GM19463 (cell line): ENCODE measurements at regions not wholly inside any gene's neighbourhood (a gene's known extent, or its start where the extent isn't known, plus 50 kb on each side); places are given as distances from the start of the nearest gene placed in this dataset.

Experiments
- ATAC-seq: cut with Tn5 transposase; IDR thresholded peaks from one replicate; pipeline ENCODE4 v1.9.1; 2021; ENCODE audit warnings: mild to moderate bottlenecking, moderate library complexity; ENCODE audit not compliant: unreplicated experiment

DNA sequence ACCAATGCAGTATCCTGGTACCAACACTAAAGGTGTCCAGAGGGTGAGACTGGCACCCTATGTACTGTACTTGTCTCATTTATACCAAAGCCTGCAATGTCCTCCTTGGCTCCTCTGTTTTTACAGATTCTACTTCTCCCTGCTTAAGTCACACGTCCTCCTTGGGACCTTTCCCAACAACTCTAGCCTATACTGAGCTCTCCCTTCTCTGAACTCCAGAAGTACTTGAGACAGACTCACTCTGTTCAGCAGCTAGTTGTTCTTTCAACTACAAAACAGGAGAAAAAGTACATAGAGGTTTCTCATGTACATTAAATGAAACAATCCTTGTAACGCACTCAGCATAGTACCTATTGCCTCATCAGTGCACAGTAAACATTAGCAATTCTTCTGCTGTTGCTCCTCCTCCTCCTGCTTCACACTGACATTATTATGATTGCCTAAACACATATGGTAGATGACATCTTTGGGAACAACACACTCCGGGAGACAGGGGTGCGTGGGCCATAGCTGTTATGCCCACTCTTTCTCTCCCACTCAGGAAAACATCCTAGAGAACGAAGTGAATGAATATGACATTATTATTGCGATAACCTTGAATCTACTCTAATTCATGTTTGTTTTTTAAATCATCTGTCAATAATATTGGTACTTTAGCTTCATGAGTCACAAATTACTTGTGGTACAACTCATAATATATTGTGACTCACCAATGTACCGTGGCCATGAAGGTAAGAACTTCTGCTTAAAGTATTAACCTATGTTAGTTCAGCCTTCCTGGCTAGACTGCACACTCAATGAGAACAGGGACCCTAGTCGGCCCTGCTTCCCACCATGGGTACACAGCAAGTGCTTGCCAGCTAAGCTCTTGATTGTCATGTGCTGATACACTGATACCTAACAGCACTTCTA, 180.3 kb upstream of the ADRA1B start:
- no peak for ATAC-seq

DNA sequence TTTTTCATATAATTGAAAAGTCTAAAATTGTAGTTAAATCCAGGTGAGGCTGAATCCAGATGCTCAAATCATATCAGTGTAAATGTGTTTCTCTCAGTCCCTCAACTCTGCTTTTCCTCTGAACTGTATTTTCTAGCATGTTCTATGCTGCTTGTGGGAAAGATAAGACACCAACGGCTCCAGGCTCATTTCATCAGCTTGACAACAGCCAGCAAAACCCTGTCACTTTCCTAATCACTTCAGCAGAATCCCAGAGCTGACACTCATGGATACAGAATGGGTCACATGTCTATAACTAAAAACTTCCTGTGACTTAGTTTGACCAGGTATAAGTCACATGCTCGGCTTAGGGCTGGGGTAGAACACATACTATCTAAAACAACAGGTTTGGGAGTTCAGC, 179.4 kb upstream of the ADRA1B start:
- ATAC-seq = no peak

DNA sequence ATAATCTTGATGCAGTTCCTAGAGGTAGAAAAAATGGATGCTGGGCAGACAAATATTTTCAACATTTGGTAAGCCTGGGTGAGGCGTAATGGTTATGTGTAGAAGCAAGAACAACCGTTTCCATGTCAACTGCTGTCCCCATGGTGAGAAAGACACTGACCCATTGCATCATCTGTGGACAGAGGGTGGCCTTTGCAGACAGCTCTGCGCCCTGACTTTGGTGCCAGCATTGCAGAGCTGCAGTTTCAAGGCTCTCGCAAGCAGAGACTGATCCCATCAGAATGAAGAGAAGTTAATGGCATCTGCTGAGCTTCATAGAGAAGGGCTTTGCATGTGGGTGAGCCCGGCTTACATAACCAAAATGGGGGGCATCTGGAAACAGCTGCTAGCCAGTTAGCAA, 179.0 kb upstream of the ADRA1B start:
- no peak for ATAC-seq

DNA sequence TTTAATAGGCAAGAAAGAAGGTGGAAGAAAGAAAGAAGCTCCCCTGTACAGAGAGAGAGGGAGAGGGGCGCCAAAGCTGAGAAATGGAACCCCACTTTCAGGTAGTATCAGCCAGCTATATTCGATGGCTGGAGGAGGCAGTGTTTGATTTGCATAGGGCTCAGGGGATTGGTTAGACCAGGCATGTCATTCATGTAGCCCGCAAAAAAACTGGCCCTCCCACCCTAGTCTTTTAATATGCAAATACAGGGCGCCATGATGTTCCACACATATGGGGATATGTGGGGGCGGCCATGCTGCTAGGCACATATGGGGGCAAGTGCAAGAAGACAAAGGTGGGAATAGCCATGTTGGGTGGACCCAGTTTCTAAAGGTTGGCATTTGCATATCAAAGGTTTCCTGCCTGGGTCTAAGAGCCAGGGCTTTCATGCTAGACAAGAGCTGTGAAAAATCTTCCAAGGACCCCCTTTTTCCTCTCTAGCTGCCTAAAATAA, 174.4 kb upstream of the ADRA1B start:
- ATAC-seq = no peak

DNA sequence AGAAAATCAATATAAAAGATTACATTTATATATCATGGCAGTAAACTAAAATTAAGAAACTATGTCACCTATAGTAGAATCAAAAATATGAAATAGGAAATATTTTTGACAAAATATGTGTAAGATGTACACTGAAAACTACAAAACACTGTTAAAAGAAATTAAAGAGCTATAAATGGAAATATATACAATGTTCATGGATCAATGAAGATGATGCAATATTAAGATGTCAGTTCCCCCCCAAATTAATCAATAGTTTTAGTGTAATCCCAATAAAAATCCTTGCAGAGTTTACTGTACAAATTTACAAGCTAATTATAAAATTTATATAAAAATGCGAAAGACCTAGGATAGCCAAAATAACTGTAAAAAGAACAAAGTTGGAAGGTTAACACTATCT, 173.0 kb upstream of the ADRA1B start:
- no peak for ATAC-seq

DNA sequence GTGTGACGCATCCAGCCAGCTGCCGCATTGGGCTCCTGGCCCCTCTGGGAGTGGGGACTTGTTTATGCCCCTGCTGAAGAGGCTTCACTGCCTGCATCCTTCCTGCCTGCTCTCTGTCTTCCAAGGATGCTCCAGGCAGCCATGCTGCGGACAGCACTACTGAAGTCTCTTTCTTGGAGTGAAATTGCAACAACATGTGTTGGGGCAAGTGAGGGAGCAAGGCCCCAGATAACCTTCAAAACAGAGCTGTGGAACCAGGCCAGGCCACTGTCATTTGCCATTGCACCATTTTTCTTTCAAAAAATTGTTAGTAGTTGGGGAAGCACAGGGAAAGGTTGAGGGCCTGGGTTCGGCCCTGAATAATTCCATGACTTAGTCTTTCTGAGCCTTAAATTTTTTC, 169.6 kb upstream of the ADRA1B start:
- no peak for ATAC-seq

DNA sequence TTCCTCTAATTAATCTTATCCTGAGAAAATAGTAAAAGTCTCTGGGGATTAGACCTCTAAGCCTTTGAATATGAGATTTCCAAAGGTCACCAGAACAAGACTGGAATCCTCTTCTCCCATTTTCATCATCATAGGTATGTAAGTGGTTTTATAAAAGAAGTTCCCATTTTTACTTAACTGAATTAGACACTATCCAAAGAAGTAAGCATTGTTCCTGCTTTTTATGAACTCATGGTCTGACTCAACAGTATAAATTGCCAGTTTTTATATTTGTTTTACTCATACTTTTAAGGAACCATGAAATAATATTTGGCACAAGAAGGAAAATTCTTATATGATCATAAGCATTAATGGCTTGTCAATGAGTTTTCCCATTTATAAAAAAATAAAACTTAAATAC, 167.1 kb upstream of the ADRA1B start:
- ATAC-seq = no peak

DNA sequence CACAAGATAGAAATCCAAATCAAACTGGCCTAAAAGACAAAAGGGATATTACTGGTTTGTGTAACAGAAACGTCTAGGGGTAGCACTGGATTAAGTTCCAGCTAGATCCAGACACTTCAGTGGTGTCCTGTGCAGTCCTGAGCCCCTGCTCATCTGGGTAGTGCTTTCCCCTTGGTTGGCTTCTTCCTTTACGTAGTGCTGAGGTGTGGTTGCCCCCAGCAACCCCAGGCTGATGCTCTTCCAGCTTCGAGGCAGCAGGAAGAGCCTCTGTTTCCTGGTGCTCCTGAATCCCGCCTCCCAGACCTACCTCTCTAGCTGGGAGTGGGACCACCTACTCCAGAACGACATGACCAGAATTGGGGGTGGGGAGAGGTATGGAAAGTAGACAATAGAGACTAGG, 166.1 kb upstream of the ADRA1B start:
- ATAC-seq = no peak

DNA sequence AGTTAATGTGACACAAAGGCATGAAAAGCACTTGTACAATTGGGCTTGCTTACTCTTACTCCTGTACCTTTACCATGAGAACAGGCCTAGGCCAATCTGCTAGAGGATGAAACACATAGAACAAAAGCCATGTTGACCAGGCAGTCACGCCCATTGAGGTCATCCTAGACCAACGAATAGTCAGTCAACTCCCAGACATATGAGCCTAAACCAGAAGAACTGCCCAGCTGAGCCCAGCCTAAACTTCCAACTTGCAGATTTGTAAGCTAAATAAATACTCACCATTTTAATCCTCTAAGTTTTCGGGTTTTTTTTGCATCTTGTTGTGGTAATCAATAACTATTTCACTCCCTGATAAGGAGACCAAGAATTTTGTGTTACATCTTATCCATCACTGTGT, 164.8 kb upstream of the ADRA1B start:
- no peak for ATAC-seq

DNA sequence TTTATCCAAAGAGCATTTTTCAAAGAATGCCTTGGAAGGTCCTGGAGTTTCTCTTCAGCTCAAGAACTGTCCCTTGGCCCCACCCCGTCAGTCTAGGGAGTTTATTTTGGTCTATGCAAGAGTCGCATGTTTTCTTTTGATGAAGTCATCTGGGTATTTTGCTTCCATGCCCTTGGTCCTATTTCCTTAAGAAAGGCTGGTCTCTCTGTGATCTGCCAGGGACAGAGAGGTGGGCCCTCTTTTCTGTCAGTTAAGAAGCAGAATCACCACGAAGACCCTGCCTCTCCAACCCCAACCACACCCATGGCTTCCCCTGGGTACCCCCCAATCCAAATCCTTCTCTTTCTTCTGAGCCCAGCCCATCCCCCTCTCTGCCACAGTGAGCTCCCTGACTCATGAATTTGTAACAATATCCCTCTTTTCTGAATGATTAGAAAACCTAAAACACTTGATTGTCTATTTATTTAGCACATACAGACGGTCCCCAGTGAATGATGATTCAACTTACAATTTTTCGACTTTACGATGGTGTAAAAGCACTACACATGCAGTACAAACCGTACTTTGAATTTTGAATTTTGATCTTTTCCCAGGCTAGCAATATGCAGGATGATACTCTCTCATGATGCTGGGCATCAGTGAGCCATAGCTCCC, 163.5 kb upstream of the ADRA1B start:
- ATAC-seq = no peak

DNA sequence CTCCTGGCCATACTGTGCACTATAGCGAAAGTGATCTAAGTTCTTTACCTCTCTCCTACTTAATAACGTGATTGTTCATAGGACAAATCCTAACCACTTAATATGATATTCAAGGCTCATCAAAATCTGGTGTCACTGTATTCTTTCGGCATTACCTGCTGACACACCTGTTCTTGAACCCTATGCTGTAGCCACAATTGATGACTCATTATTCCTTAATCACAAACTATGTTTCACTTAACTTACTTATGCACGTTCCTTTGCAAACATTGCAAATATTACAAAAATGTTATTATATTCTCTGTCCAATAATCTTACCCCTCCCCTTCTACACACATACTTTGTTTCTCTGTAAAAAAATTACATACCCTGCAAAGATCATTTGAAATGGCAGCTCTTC, 158.1 kb upstream of the ADRA1B start:
- no peak for ATAC-seq

DNA sequence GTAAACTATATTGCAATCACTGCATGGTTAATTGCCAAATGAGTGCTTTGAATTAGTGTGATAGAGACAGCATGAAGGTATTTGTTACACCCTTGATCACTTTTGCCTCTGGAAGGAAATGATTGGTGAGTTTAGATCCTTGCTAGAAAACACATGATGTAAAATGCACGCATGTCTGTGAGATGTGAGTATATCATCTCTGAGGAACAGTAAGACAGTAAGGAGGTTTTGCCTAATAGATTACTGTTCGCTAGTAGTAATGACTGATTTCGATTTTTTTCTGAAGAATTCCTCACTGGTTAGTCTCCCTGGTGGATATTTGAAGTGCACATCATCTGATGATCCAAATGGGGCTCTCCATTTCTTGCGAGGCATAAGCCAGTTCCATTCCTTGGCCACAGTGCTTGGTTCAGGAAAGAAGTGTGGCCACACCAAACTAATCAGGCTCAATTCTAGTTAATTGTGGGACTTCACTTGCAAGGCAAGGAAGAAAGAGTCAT, 156.4 kb upstream of the ADRA1B start:
- no peak for ATAC-seq

DNA sequence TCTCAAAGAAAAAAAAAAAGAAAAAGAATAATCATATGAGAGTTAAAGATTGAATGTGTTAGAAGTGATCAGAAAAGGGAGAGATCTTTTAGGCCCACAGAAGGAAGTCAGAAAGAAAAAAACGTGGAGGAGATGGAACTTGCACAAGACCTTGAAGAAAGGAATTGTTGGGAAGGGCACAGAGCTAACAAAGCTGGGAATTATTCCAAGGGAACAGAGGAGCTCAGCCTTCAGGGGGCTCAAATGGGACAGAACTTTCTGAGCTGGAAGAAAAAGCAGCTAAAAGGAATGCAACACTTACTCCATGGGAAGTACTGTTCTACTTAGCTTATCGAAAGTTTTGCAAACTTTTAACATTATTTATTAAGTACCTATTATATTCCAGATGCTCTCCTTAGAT, 153.4 kb upstream of the ADRA1B start:
- ATAC-seq = no peak

DNA sequence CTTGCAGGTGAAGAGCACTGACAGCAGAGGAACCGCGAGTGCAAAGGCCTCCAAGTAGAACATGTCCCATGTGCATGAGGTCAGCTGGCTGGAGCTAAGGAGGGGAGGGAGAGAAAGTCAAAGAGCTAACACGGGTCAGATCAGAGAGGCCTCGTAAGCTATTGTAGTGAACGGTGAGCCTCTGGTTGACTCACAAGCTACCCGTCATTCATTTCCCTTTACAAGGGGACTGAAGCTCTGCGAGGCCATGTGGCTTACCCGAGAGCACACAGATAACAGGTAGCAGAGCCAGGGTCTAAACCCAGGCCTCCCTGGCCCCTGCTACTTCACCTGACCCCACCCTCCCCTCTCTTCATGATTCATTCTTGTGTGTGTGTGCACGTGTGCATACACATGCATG, 152.7 kb upstream of the ADRA1B start:
- ATAC-seq = no peak

DNA sequence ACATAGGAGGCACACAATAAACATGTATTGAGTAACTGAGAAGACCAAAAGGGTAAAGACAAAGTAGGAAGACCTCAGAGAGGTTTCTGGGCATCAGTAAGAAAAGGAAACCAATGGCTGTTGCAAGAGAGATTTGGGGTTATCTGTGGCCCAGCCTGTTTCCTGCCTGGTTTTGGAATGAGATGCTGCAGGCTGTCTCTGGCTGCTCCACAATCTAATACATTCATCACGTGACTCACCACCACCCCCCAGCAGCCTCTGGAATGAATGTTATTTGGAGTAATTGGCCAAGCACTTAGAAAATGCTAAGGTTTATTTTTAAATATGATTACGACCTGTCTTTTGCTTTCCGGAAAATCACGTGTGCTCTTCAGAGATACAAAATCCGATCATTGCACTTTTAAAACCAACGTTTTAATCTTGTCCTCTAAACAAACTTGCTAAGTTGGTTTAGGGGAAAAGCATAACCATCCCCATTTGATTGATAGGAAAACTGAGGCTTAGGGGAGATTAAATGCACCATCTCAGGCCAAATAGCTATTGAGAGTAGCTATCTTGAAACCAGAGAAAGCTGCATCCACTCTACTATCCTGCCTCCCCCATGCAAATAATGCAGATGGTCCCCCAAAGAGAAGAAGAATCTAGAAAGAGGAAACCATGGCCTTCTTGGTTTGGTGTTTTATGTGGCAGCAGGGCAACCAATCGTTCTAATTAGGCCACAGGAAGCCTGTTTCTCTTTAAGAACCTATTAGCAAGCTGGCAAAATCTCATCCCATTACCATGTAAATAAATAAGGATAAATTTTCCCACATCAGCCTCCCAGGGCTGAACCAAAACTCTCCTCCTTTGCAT, 151.8 kb upstream of the ADRA1B start:
- ATAC-seq = no peak

DNA sequence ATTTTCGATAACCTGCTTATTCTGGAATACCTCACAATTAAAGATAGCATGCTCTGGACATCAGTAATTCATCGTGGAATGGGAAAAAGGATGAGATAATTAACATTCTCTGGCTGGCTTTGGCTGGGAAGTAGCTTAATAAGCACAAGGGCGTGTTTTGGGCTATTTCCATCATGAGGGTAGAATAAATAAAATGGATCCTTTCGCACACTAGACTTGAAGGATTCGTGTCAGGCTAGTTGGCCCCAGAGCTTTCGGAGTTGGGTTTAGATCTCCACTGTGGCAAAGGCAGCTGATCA, 151.2 kb upstream of the ADRA1B start:
- ATAC-seq = no peak

DNA sequence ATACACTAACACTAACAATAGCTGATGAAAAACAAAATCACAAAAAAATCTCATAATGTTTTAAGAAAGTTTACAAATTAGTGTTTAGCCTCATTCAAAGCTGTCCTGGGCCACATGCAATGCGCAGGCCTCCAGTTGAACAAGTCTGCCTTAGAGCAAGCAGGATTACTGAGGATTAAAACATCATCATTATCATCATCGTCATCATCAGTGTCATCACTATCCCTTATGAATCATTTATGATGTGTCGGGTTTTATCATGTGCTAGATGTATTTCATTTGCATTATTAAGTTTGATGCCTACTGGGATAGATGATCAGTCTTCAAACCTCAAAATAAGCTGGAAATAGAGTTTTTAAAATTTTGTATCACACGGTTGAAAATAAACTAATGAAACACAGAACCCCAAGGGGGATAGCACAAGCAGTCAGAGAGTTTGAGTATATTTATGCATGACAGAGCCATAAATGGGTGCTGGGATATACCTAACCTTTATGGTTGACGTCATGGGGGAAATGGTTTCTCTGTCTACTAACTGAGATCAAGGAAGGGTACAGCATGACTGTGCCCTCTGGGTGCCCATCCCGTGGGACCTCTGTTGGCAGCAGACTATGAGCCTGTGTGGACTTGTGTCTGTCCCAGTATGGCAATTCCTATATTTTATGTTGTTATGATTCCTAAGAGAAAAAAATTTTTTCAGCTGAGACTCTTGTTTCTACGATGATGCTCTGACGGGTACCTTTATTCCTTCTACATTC, 150.3 kb upstream of the ADRA1B start:
- ATAC-seq = no peak

DNA sequence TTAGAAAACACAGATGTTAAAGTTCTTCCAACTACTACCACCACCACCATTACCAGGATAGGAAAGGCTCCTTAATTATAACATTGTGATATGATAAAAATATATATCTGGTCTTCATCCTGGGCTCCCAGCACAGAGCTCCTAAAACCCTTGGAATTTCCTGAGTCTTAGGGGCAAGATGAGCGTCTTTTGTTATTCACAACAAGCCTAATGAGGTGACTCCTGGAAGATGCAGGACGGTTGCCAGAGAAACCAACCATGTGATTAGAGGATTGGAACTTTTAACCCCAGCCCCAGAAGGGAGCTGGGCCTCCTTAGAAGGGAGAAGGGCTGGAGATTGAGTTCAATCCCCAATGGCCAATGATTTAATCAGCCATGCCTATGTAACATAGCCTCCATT, 148.0 kb upstream of the ADRA1B start:
- no peak for ATAC-seq

DNA sequence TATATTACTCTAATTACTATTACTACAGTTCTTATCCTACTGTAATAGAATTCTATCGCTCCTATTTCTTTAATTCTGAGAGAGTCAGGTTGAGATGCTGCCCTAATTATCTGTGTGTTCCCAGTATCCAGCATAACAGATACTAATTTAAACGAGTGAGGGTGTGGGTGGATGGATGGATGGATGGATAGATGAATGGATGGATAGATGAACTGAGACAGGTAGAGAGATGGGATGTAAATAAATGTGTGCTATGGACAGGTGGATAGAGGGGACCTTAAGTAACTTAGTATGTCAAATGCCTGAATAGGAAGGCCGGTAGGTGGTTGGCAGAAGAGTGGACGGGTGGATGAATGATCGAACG, 143.6 kb upstream of the ADRA1B start:
- ATAC-seq = no peak

DNA sequence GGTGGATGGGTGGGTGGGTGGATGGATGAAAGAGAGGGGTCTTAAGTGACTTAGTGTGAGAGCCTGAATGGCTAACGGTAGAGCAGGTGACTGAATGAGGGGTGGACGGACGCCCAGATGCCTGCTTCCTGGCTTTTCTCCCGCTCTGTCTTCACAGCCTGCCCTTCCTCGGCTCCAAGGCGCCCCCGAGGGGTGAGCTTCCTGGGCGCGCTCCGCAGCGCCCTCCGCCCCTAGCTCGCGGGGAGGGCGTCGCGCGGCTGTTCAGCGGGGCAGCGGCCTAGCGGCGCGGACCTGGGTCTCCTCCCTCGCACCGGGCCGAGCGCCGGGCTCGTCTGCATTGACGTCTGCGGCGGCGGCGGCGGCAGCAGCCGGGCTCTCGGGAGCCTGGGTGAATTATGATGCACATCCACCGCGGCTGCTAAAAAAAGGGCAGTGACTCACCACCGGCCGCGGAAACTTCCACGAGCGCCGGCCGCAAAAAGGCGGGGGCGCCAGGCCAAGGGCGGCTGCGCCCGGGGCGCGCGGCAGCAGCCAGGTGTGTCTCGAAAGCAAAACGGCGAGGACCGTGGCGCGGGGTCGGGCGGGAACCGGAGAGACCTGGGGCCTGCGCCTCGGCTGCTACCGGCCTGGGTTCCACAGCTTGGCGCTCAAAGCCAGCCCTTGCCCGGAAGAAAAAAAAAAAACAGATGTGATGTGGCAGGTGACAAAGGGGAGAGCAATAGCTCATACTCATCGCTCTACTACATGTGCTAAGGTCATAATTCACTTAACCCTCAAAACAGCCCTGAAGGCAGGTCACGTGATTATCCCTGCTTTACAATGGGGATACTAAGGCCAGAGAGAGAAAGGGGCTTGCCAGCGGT, 143.0 kb upstream of the ADRA1B start:
- ATAC-seq = peak; percentile 95
